NCI-H2196 (cell line): ENCODE measurements at regions not wholly inside any gene's neighbourhood (a gene's known extent, or its start where the extent isn't known, plus 50 kb on each side); places are given as distances from the start of the nearest gene placed in this dataset.
A peak's percentile ranks its signal among the peaks of the same experiment; 100 is the strongest.

Experiments
- DNase-seq: peaks from one replicate; lab custom pipeline; 2025; ENCODE audit not compliant: unreplicated experiment; lab: John Stamatoyannopoulos, UW

- DNase-seq: no peak
These were observed 468.5 kb downstream of the PDGFC start for GRCh38 chr4:156503119-156503518.

GRCh38 chr4:156501962-156502361 is 469.6 kb downstream of the PDGFC start:
- no peak for DNase-seq

- no peak for DNase-seq
These were observed 471.9 kb downstream of the PDGFC start for GRCh38 chr4:156499684-156500083.

- no peak for DNase-seq
These were observed 474.1 kb downstream of the PDGFC start for GRCh38 chr4:156497486-156497885.

- DNase-seq: no peak
These were observed 474.8 kb downstream of the PDGFC start for GRCh38 chr4:156496797-156497196.

- no peak for DNase-seq
These were observed 475.8 kb downstream of the PDGFC start for GRCh38 chr4:156495836-156496235.

- DNase-seq: no peak
These were observed 476.5 kb downstream of the PDGFC start for GRCh38 chr4:156495091-156495490.

GRCh38 chr4:156493858-156494257 is 477.7 kb downstream of the PDGFC start:
- no peak for DNase-seq

- DNase-seq: no peak
These were observed 484.5 kb downstream of the PDGFC start for GRCh38 chr4:156487107-156487506.

GRCh38 chr4:156481845-156482244 is 489.8 kb downstream of the PDGFC start:
- no peak for DNase-seq

GRCh38 chr4:156477636-156478035 is 494.0 kb downstream of the PDGFC start:
- no peak for DNase-seq

GRCh38 chr4:156476359-156476758 is 495.2 kb downstream of the PDGFC start:
- DNase-seq: no peak

- DNase-seq: peak; percentile 2
These were observed 496.3 kb downstream of the PDGFC start for GRCh38 chr4:156475322-156475721.

- DNase-seq: no peak
These were observed 498.4 kb downstream of the PDGFC start for GRCh38 chr4:156473151-156473550.

- DNase-seq: no peak
These were observed 499.0 kb downstream of the PDGFC start for GRCh38 chr4:156472624-156473023.

GRCh38 chr4:156459584-156459983 is 505.9 kb upstream of the CTSO start:
- no peak for DNase-seq

GRCh38 chr4:156456830-156457229 is 503.2 kb upstream of the CTSO start:
- DNase-seq: no peak

- no peak for DNase-seq
These were observed 489.8 kb upstream of the CTSO start for GRCh38 chr4:156443488-156443887.

- DNase-seq: no peak
These were observed 489.2 kb upstream of the CTSO start for GRCh38 chr4:156442912-156443311.

GRCh38 chr4:156439576-156440200 is 486.0 kb upstream of the CTSO start:
- no peak for DNase-seq

- no peak for DNase-seq
These were observed 484.0 kb upstream of the CTSO start for GRCh38 chr4:156437666-156438065.

GRCh38 chr4:156422576-156422975 is 468.9 kb upstream of the CTSO start:
- no peak for DNase-seq

GRCh38 chr4:156420623-156421022 is 467.0 kb upstream of the CTSO start:
- no peak for DNase-seq
